DND-41 (cell line): ENCODE measurements at regions not wholly inside any gene's neighbourhood (a gene's known extent, or its start where the extent isn't known, plus 50 kb on each side); places are given as distances from the start of the nearest gene placed in this dataset.

ENCODE experiments used
- ATAC-seq: fragments of 200-7000 bp; cut with Tn5 transposase; 3 replicates; pipeline ENCODE4 v1.9.1; 2021; ENCODE audit warnings: low read depth; ENCODE audit not compliant: insufficient read depth
- DNase-seq: peaks from one replicate; pipeline ENCODE4 v3.0.0-alpha.2; 2020
- H2AFZ ChIP-seq: 2 replicates; pipeline ENCODE4 v1.6.0; 2012; ENCODE audit warnings: low read depth, low read length
- H3K27ac ChIP-seq: 2 replicates; pipeline ENCODE4 v1.5.1; 2012; ENCODE audit warnings: low read length, inconsistent platforms
- H3K27me3 ChIP-seq: fragments of 200-600 bp; sonication (generic); 2 replicates; pipeline ENCODE4 v1.6.0; 2012; ENCODE audit warnings: low read length, mild to moderate bottlenecking, inconsistent platforms; ENCODE audit not compliant: insufficient read depth, poor library complexity
- H3K36me3 ChIP-seq: 2 replicates; pipeline ENCODE4 v1.5.1; 2012; ENCODE audit warnings: low read length, inconsistent platforms; ENCODE audit not compliant: insufficient read depth
- H3K4me1 ChIP-seq: 2 replicates; pipeline ENCODE4 v1.5.1; 2012; ENCODE audit warnings: mild to moderate bottlenecking, low read length; ENCODE audit not compliant: insufficient read depth
- H3K4me2 ChIP-seq: 2 replicates; pipeline ENCODE4 v1.6.0; 2012; ENCODE audit warnings: mild to moderate bottlenecking, moderate library complexity, low read length, inconsistent platforms; ENCODE audit not compliant: insufficient read depth
- H3K4me3 ChIP-seq, 2 experiments: fragments of 200-600 bp in 1 of 2; shearing (Covaris generic) in 1 of 2; 2 replicates each; pipeline ENCODE4 v1.5.1; 2012 to 2016; ENCODE audit warnings: inconsistent platforms in 2 of 2, low read length in 2 of 2, mild to moderate bottlenecking in 2 of 2, low read depth in 1 of 2, moderate library complexity in 1 of 2
- H3K79me2 ChIP-seq: 2 replicates; pipeline ENCODE4 v1.6.0; 2012; ENCODE audit warnings: low read length, inconsistent platforms; ENCODE audit not compliant: insufficient read depth
- H3K9ac ChIP-seq: 2 replicates; pipeline ENCODE4 v1.6.0; 2012; ENCODE audit warnings: low read depth, mild to moderate bottlenecking, inconsistent platforms, low read length, moderate library complexity
- H3K9me3 ChIP-seq: 2 replicates; pipeline ENCODE4 v1.5.1; 2012; ENCODE audit warnings: low read length, moderate library complexity, mild to moderate bottlenecking, inconsistent platforms; ENCODE audit not compliant: insufficient read depth, severe bottlenecking
- H4K20me1 ChIP-seq: 2 replicates; pipeline ENCODE4 v1.6.0; 2012; ENCODE audit warnings: low read length; ENCODE audit not compliant: insufficient read depth
- EZH2 ChIP-seq: IDR thresholded peaks from 3 replicates; pipeline ENCODE4 v1.6.1; 2012; ENCODE audit warnings: borderline replicate concordance, low read depth, mild to moderate bottlenecking, moderate library complexity, low read length, inconsistent platforms; ENCODE audit not compliant: severe bottlenecking
- TF ChIP-seq, protein P1 (sequence below): IDR thresholded peaks from 2 replicates; pipeline ENCODE4 v1.5.1; 2012; ENCODE audit warnings: borderline replicate concordance, low read length, moderate library complexity, mild to moderate bottlenecking; ENCODE audit not compliant: poor library complexity, severe bottlenecking; ENCODE audit errors: extremely low read depth

DNA sequence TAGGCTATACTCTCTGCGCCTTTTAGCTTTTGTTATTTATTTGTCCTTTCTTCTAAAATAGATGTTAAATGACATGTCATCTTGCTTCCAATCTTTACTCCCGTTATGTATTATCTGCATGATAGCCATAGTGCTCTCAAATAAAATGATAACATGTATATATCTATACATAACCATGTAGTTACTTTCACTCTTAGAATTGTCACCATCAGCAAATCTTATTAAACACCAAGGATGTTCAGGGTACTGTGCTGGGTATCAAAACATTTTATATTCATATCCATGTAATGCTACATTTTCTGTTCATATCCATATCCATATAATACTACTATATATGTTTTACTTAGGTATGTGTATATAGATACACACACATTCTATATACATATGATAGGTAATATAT, 176.4 kb upstream of the CHST9 start:
- ATAC-seq (no peak), DNase-seq (no peak)
- H3K9me3 ChIP-seq: no peaks in the 10 kb centered on the region
- H3K79me2 ChIP-seq: no peaks in the 10 kb centered on the region
- H3K4me1 ChIP-seq: no peaks in the 10 kb centered on the region
- H2AFZ ChIP-seq: no peak overlapping the region
- H3K36me3 ChIP-seq: no peaks in the 10 kb centered on the region
- H4K20me1 ChIP-seq: no peaks in the 10 kb centered on the region
- H3K27ac ChIP-seq: no peak overlapping the region
- H3K9ac ChIP-seq: no peak overlapping the region
- H3K4me2 ChIP-seq: no peak overlapping the region
- TF ChIP-seq, protein P1, sequence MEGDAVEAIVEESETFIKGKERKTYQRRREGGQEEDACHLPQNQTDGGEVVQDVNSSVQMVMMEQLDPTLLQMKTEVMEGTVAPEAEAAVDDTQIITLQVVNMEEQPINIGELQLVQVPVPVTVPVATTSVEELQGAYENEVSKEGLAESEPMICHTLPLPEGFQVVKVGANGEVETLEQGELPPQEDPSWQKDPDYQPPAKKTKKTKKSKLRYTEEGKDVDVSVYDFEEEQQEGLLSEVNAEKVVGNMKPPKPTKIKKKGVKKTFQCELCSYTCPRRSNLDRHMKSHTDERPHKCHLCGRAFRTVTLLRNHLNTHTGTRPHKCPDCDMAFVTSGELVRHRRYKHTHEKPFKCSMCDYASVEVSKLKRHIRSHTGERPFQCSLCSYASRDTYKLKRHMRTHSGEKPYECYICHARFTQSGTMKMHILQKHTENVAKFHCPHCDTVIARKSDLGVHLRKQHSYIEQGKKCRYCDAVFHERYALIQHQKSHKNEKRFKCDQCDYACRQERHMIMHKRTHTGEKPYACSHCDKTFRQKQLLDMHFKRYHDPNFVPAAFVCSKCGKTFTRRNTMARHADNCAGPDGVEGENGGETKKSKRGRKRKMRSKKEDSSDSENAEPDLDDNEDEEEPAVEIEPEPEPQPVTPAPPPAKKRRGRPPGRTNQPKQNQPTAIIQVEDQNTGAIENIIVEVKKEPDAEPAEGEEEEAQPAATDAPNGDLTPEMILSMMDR: no peak
- no peak for TF ChIP-seq EZH2
- no peak overlapping the region for H3K4me3 ChIP-seq
- H3K27me3 ChIP-seq: no peaks in the 10 kb centered on the region

DNA sequence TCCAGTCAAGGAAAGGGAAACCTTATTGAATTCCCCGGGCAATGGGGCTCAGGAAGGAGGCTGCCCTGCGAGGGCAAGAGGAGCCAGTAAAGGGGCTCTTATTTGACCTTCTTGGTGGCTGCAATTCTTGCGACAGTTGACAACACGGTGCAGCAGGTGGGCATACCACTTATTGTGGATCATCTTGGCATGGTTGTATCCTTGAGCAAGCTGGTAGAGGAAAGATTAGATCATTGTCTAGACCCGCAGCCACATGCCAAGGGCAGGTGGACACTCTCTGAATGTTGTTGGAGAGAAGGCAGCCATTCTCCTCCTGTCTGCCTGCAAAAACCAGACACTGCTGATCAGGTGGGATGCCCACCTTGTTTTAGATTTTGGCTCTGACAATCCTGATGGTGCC, 170.2 kb upstream of the CHST9 start:
- no peak overlapping the region for H3K27ac ChIP-seq
- H3K79me2 ChIP-seq: no peaks in the 10 kb centered on the region
- H3K9me3 ChIP-seq: no peaks in the 10 kb centered on the region
- H3K9ac ChIP-seq: no peak overlapping the region
- H3K4me3 ChIP-seq: no peak overlapping the region
- DNase-seq (no peak), ATAC-seq (no peak)
- H4K20me1 ChIP-seq: no peaks in the 10 kb centered on the region
- no peak for TF ChIP-seq EZH2
- TF ChIP-seq, protein P1: no peak
- H3K27me3 ChIP-seq: no peaks in the 10 kb centered on the region
- no peak overlapping the region for H2AFZ ChIP-seq
- no peaks in the 10 kb centered on the region for H3K36me3 ChIP-seq
- H3K4me2 ChIP-seq: no peak overlapping the region
- no peaks in the 10 kb centered on the region for H3K4me1 ChIP-seq

- H3K27ac ChIP-seq: no peak overlapping the region
- H4K20me1 ChIP-seq: no peaks in the 10 kb centered on the region
- no peak overlapping the region for H3K9ac ChIP-seq
- no peak for DNase-seq
- no peak overlapping the region for H2AFZ ChIP-seq
- no peaks in the 10 kb centered on the region for H3K79me2 ChIP-seq
- no peaks in the 10 kb centered on the region for H3K27me3 ChIP-seq
- TF ChIP-seq EZH2: no peak
- TF ChIP-seq, protein P1: no peak
- no peaks in the 10 kb centered on the region for H3K9me3 ChIP-seq
- no peak overlapping the region for H3K4me2 ChIP-seq
- no peak for ATAC-seq
- no peaks in the 10 kb centered on the region for H3K36me3 ChIP-seq
- H3K4me1 ChIP-seq: no peaks in the 10 kb centered on the region
- no peak overlapping the region for H3K4me3 ChIP-seq
These were observed 168.2 kb upstream of the CHST9 start for GRCh38 chr18:27353273-27353672.
